Stimulated activated CD8-positive, alpha-beta memory T cell treated with anti-CD3 and anti-CD28 coated beads, Interleukin-4, amount 100 ng/mL, for 24 hours (primary cell): ENCODE measurements at regions not wholly inside any gene's neighbourhood (a gene's known extent, or its start where the extent isn't known, plus 50 kb on each side); places are given as distances from the start of the nearest gene placed in this dataset.
A peak's percentile ranks its signal among the peaks of the same experiment; 100 is the strongest.

ENCODE experiments used
- DNase-seq: peaks from one replicate; pipeline ENCODE4 v3.0.0-alpha.2; 2020; ENCODE audit warnings: low read depth

DNA sequence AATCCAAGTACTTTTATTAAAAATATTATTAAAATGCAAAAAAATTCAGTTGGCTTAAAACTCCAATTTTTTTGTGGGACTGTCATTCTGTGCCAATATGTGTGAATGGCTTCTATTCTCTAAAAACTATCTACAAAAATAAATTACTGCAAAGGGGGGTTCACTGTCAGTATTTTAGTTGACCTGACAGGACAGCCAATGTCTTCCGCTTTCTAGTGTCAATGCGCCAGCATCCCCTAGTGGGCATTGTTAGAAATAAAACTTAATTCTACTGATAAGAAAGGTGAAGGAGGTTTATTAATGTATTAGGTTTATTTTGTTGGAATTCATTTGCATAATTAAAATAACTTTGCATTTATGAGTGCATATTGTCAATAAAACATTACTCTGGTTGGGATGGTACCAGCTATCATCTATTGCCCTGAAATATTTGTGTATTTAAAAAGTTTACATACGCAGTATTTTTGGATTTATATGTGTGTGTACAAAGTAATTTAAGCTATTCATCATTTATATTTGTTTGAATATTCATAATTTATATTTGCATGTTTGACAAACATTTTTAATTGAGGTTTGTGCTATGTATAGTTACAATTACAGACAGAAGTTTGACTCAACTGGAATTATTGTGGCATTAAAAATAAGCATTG lies 527.2 kb downstream of the FLRT2 start:
- DNase-seq = peak; percentile 1

- DNase-seq = no peak
These were observed 525.6 kb downstream of the FLRT2 start for GRCh38 chr14:86055512-86056075.

DNA sequence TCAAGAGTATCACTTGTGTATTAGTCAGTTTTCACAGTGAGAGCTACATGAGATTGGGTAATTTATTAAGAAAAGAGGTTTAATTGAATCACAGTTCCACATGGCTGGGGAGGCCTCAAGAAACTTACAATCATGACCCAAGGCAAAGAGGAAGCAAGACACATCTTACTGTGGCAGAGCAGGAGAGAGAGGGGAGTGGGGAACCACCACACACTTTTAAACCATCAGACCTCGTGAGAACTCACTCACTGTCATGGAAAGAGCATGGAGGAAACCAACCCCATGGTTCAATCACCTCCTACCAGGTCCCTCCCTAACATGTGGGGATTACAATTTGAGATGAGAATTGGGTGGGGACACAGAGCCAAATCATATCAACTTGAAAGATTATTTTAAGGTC lies 522.9 kb downstream of the FLRT2 start:
- DNase-seq = no peak

GRCh38 chr14:86050757-86051156 lies 520.8 kb downstream of the FLRT2 start:
- no peak for DNase-seq

GRCh38 chr14:86050072-86050683 lies 520.2 kb downstream of the FLRT2 start:
- DNase-seq = no peak

DNA sequence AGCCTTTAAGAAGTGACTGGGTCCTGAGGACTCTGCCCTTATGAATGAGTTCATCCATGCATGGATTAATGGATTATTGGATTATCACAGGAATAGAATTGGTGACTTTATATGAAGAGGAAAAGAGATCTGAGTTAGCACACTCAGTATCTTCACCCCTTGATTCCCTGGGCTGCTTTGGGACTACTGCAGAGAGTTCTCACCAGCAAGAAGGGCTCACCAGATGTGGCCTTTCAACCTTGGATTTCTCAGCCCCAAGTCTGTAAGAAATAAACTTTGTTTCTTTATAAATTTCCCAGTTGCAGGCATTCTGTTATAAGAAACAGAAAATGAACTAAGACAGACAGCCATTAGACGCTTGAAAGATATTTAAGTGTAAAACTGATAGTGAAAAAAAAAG lies 509.2 kb downstream of the FLRT2 start:
- DNase-seq = no peak

DNA sequence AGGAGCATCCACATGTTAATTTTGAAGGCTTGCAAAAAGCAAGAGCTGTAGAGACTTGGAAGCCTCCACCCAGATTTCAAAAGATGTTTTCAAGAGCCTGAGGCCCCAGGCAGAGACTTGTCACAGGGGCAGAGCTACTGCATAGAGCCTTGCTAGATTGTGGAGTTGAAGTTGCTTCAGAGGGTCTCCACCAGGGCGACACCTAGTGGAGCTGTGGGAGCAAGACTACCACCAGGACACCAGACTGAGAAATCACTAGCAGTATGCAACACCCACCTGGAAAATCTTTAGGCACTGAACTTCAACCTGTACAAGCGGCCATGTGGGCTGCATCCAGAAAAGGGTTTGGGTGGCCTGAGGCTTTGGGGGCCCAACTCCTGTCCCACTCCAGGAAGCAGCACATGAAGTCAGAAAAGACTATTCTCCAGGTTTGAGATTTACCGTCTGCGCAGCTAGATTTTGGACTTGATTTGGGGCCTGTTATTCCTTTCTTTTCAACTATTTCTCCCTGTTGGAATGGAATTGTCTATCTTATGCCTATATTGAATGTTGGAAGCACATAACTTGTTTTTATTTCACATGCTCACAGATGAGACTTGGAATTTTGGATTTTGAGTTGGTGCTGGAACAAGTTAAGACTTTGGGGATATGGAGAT lies 508.6 kb downstream of the FLRT2 start:
- peak; percentile 7 for DNase-seq

- no peak for DNase-seq
These were observed 505.9 kb downstream of the FLRT2 start for GRCh38 chr14:86035882-86036281.

- no peak for DNase-seq
These were observed 498.0 kb downstream of the FLRT2 start for GRCh38 chr14:86027990-86028389.

- no peak for DNase-seq
These were observed 497.2 kb downstream of the FLRT2 start for GRCh38 chr14:86027144-86027543.

- no peak for DNase-seq
These were observed 492.2 kb downstream of the FLRT2 start for GRCh38 chr14:86022031-86022629.

- no peak for DNase-seq
These were observed 490.9 kb downstream of the FLRT2 start for GRCh38 chr14:86020841-86021240.

DNA sequence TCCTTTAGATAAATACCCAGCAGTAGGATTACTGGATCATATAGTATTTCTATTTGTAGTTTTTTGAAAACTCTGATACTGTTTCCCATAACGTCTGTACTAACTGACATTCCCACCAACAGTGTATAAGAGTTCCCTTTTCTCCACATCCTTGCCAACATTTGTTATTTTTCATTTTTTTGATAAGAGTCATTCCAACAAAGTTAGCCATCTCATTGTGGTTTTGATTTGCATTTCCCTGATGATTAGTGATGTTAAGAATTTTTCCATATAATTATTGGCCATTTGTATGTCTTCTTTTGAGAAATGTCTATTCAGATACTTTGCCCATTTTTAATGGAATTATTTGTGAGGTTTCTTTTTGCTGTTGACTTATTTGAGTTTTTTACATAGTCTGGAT lies 486.0 kb downstream of the FLRT2 start:
- DNase-seq = no peak

DNA sequence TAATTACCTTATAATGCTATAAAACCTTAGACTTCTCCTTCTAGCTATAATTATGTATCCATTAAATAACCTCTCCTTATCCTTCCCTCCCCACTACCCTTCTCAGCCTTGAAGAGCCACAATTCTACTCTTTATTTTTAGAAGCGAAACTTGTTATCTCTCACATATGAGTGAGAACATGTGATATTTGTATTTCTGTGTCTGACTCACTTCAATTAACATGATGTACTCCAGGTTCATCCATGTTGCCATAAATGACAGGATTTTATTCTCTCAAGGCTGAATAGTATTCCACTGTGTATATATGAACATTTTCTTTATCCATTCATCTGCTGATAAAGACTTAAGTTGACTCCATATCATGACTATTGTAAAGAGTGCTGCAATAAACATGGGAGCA lies 485.6 kb downstream of the FLRT2 start:
- DNase-seq = no peak

GRCh38 chr14:86013641-86014040 lies 483.7 kb downstream of the FLRT2 start:
- no peak for DNase-seq

DNA sequence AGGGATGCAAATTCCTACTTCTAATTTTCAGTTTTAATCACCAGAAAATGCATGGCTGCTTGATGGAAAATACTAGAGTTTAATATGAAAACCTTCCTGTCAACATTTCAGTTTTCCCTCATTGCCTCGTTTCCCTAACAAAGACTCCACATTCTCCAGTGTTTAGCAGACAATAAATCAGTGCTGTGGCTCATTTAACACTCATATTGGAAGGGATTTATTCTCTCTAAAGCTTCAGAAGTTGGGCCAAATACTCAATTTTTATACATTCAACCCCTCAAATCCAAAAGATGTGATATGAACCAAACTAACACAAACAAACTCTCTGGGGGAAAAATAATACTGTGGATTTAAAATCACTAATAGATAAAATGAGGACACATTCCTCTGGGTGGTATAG lies 482.5 kb downstream of the FLRT2 start:
- DNase-seq = no peak

DNA sequence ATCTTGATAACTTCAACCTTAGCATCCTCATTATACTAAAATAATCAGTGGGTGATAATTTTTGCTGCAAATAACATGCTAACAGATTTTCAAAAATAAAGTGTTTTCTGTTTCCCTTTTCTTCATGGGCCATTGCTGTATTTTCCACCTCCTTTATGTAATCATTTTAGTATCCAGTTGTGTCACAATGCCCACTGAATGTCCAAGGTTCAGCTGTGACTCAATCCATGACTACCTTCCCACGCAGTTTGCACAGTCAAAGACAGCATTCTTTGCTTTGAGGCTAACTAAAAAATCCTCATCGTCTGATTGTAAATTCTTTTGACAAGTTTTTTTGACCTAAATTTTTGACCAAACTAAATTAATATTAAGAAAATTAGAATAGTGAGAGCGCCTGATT lies 474.1 kb downstream of the FLRT2 start:
- no peak for DNase-seq

- no peak for DNase-seq
These were observed 466.6 kb downstream of the FLRT2 start for GRCh38 chr14:85996551-85996950.

DNA sequence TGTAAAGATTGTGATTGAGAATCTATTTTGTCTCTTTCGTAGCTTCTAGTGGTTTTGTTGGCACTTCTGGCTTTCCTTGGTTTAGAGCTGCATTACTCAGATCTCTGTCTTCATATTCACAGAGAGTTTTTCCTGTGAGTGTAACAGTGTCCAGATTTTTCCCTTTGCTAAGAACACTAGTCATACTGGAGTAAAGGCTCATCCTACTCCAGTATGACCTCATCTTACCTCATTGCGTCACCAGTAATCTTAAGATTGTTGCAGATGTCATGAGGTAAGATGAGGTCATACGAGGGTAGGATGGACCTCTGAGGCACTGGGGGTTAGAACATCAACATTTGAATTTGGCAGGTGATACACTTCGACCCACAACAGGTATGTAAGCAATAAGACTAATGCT lies 461.2 kb downstream of the FLRT2 start:
- no peak for DNase-seq

DNA sequence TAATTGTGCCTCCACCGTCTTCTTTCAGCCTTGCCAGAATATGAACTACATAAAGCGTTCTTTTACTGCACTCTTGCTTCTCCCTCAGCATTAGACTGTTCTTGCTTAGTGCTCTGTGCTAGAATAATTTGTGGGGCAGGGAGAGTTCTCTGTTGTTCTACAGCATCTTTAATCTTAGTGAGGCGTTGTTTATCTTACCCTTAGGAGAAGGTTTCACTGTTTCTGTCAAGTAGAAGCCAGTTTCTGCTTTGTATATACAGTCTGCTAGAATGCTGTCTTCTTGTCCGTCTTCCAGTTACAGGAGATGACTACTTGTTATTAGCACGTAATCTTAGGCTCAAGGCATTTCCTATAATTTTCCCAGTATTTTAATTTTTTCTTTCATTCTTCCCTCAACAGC lies 458.0 kb downstream of the FLRT2 start:
- no peak for DNase-seq

DNA sequence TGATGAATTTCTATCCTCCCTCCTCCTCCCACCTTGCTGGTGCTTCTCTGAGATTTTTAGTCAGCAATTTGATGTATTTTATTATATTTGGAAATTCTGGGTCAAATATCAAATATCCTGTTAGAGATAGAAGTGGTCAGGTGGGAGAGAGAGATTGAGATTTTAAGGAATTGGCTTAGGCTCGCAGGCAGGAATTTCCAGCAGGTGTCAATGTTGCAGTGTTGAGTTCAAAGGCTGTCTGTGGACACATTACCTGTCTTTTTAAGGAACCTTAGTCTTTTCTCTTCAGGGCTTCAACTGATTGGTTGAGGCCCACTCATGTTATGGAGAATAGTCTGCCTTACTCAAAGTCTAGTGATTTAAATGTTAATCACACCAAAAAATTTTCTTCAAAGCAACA lies 457.3 kb downstream of the FLRT2 start:
- DNase-seq = no peak

DNA sequence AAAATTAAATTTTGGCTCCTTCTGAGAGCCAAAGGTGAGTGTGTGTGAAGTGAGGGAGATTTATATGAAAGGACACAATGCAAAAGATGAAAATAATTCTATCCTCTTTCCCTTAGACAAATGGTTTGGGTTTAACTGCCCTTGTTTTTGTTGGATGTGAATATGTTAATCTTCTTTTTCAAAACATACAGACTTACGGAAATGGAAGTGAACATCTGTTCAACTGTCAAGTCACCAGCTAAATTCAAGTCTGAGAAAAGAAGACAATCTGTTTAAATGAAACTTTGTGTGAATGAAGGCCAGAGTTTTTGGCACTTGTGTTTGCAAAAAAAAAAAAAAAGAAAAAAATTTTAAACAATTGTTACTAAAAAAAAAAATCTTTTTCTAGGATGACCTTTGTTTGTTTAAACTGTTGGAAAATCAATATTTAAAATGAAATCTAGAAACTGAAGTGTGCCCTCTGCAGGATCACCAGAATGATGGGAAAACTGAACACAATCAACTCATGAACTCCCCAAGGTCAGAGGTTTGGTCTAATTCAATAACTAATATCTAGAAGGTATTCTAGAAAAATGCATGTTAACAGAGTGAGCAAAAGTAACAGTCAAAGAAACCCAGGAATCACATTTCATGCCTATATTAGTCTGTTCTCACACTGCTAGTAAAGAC lies 448.8 kb downstream of the FLRT2 start:
- DNase-seq = no peak
